8988T (cell line): ENCODE measurements at regions not wholly inside any gene's neighbourhood (a gene's known extent, or its start where the extent isn't known, plus 50 kb on each side); places are given as distances from the start of the nearest gene placed in this dataset.

Experiments
- DNase-seq: peaks from one replicate; pipeline ENCODE4 v3.0.0; 2011

GRCh38 chr17:79500745-79501618 lies 109.9 kb downstream of the RBFOX3 start:
- DNase-seq: no peak

GRCh38 chr17:79498854-79499253 lies 112.0 kb downstream of the RBFOX3 start:
- no peak for DNase-seq

- no peak for DNase-seq
Observed at GRCh38 chr17:79497777-79498348, 113.0 kb downstream of the RBFOX3 start.

GRCh38 chr17:79496422-79497005 lies 114.3 kb downstream of the RBFOX3 start:
- no peak for DNase-seq

GRCh38 chr17:79495665-79496064 lies 115.2 kb downstream of the RBFOX3 start:
- DNase-seq: no peak

GRCh38 chr17:79491006-79491405 lies 119.8 kb downstream of the RBFOX3 start:
- DNase-seq: no peak

- DNase-seq: no peak
Observed at GRCh38 chr17:79490530-79490929, 120.3 kb downstream of the RBFOX3 start.

- DNase-seq: no peak
Observed at GRCh38 chr17:79487149-79487548, 123.7 kb downstream of the RBFOX3 start.

GRCh38 chr17:79485991-79486390 lies 124.9 kb downstream of the RBFOX3 start:
- no peak for DNase-seq

- no peak for DNase-seq
Observed at GRCh38 chr17:79485419-79485985, 125.3 kb downstream of the RBFOX3 start.

- DNase-seq: no peak
Observed at GRCh38 chr17:79484600-79485418, 126.0 kb downstream of the RBFOX3 start.

GRCh38 chr17:79483842-79484241 lies 127.0 kb downstream of the RBFOX3 start:
- no peak for DNase-seq

GRCh38 chr17:79482727-79483521 lies 127.9 kb downstream of the RBFOX3 start:
- DNase-seq: no peak

GRCh38 chr17:79479876-79480275 lies 131.0 kb downstream of the RBFOX3 start:
- DNase-seq: no peak

GRCh38 chr17:79478841-79479240 lies 132.0 kb downstream of the RBFOX3 start:
- no peak for DNase-seq

- DNase-seq: no peak
Observed at GRCh38 chr17:79478051-79478461, 132.8 kb downstream of the RBFOX3 start.

GRCh38 chr17:79476074-79476652 lies 134.7 kb downstream of the RBFOX3 start:
- DNase-seq: no peak

GRCh38 chr17:79473876-79474440 lies 136.9 kb downstream of the RBFOX3 start:
- no peak for DNase-seq

GRCh38 chr17:79473111-79473875 lies 137.6 kb downstream of the RBFOX3 start:
- DNase-seq: no peak

GRCh38 chr17:79470754-79471153 lies 140.1 kb downstream of the RBFOX3 start:
- no peak for DNase-seq
